AG04450 (cell line): ENCODE measurements at regions not wholly inside any gene's neighbourhood (a gene's known extent, or its start where the extent isn't known, plus 50 kb on each side); places are given as distances from the start of the nearest gene placed in this dataset.

Source experiments
- CTCF ChIA-PET: fragments of 300-600, 350-600 bp; formaldehyde crosslinking; extraction: SDS; loops from one replicate; lab custom pipeline; 2022; ENCODE audit warnings: antibody characterized with exemption, inconsistent platforms; lab: Charles Lee
- POLR2A ChIA-PET: fragments of 350-600 bp; formaldehyde crosslinking; extraction: SDS; loops from one replicate; lab custom pipeline; 2021; ENCODE audit warnings: antibody characterized with exemption, inconsistent platforms; lab: Yijun Ruan, JAX
- DNase-seq: peaks from one replicate; pipeline ENCODE4 v3.0.0-alpha.2; 2011; ENCODE audit warnings: low read depth, low spot score
- H3K27ac ChIP-seq: one replicate; pipeline ENCODE4 v1.5.1; 2012; ENCODE audit warnings: low read depth, low read length, control low read depth
- H3K27me3 ChIP-seq: one replicate; pipeline ENCODE4 v1.6.0; 2012; ENCODE audit warnings: low read length; ENCODE audit not compliant: control insufficient read depth, insufficient read depth
- H3K4me3 ChIP-seq: 2 replicates; pipeline ENCODE4 v1.5.1; 2011; ENCODE audit warnings: mild to moderate bottlenecking, low read depth, low read length, control low read depth
- H3K9me3 ChIP-seq: 2 replicates; pipeline ENCODE4 v1.5.1; 2012; ENCODE audit warnings: low read length; ENCODE audit not compliant: control insufficient read depth, insufficient read depth
- CTCF ChIP-seq: IDR thresholded peaks from 2 replicates; pipeline ENCODE4 v1.5.1; 2011; ENCODE audit warnings: low read depth, low read length, control low read depth, inconsistent platforms

- CTCF ChIA-PET: no interaction called here
- Histone ChIP-seq H3K27me3 (peaks cover 2% of the 10 kb centered on the region), H3K9me3 (no peaks in the 10 kb centered on the region), H3K27ac (no peak overlapping the region), H3K4me3 (no peak overlapping the region)
- POLR2A ChIA-PET: no interaction called here
- no peak for TF ChIP-seq CTCF
- no peak for DNase-seq
Measured at GRCh38 chr9:13487498-13487897, 208.0 kb upstream of the MPDZ start.

GRCh38 chr9:13487071-13487470 is 207.6 kb upstream of the MPDZ start:
- ChIA-PET CTCF (no interaction called here), POLR2A (no interaction called here)
- H3K9me3 ChIP-seq: no peaks in the 10 kb centered on the region
- H3K27me3 ChIP-seq: peaks cover 2% of the 10 kb centered on the region
- DNase-seq: no peak
- no peak overlapping the region for H3K27ac ChIP-seq
- no peak overlapping the region for H3K4me3 ChIP-seq
- no peak for TF ChIP-seq CTCF

GRCh38 chr9:13485068-13485596 is 205.6 kb upstream of the MPDZ start:
- H3K9me3 ChIP-seq: no peaks in the 10 kb centered on the region
- TF ChIP-seq CTCF: no peak
- H3K4me3 ChIP-seq: no peak overlapping the region
- peaks cover 2% of the 10 kb centered on the region for H3K27me3 ChIP-seq
- POLR2A ChIA-PET: no interaction called here
- no peak overlapping the region for H3K27ac ChIP-seq
- CTCF ChIA-PET: interaction anchor here (0.7 kb wide), 1 partner anchor 133 kb away, joined by 3 read pairs; no protein-coding TSS in a partner anchor
- DNase-seq: no peak

- DNase-seq: no peak
- Histone ChIP-seq H3K27ac (no peak overlapping the region), H3K4me3 (no peak overlapping the region), H3K27me3 (peaks cover 2% of the 10 kb centered on the region), H3K9me3 (no peaks in the 10 kb centered on the region)
- ChIA-PET CTCF (no interaction called here), POLR2A (no interaction called here)
- TF ChIP-seq CTCF: no peak
Measured at GRCh38 chr9:13484186-13484585, 204.7 kb upstream of the MPDZ start.

- DNase-seq: no peak
- POLR2A ChIA-PET: no interaction called here
Measured at GRCh38 chr9:13481274-13481673, 201.8 kb upstream of the MPDZ start.

More at GRCh38 chr9:13481274-13481673, 201.8 kb upstream of the MPDZ start:
- no peak for TF ChIP-seq CTCF
- Histone ChIP-seq H3K27ac (no peak overlapping the region), H3K27me3 (peaks cover 2% of the 10 kb centered on the region), H3K9me3 (no peaks in the 10 kb centered on the region), H3K4me3 (no peak overlapping the region)
- CTCF ChIA-PET: no interaction called here
